ENCODE measurements at regions not wholly inside any gene's neighbourhood (a gene's known extent, or its start where the extent isn't known, plus 50 kb on each side); places are given as distances from the start of the nearest gene placed in this dataset.

DNA sequence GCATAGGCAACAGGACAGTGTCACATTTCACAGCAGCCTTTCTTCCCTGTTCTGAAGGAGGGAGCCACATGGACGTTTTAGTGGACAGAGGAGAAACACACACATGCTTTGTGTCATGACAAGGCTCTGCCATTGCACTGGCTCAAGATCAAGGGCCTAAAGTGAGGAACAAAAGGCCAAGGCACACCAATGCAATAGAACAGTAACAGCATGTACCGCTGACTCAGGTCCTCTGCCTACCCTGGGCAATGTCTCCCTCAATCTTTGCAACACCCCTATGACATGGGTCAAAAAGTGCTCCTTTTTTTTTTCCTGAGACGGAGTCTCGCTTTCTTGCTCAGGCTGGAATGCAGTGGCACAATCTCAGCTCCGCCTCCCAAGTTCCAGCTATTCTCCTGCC is 57.8 kb upstream of the SDK1 start:
- Histone ChIP-seq H3K9me3 (no peaks in the 10 kb centered on the region), H3K27me3 (no peaks in the 10 kb centered on the region), H3K4me3 (no peak overlapping the region), H3K36me3 (no peaks in the 10 kb centered on the region), H3K27ac (no peak overlapping the region), H3K4me1 (no peaks in the 10 kb centered on the region)
- TF ChIP-seq, protein P1, sequence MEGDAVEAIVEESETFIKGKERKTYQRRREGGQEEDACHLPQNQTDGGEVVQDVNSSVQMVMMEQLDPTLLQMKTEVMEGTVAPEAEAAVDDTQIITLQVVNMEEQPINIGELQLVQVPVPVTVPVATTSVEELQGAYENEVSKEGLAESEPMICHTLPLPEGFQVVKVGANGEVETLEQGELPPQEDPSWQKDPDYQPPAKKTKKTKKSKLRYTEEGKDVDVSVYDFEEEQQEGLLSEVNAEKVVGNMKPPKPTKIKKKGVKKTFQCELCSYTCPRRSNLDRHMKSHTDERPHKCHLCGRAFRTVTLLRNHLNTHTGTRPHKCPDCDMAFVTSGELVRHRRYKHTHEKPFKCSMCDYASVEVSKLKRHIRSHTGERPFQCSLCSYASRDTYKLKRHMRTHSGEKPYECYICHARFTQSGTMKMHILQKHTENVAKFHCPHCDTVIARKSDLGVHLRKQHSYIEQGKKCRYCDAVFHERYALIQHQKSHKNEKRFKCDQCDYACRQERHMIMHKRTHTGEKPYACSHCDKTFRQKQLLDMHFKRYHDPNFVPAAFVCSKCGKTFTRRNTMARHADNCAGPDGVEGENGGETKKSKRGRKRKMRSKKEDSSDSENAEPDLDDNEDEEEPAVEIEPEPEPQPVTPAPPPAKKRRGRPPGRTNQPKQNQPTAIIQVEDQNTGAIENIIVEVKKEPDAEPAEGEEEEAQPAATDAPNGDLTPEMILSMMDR (IDR thresholded peaks at IDR 0.05), result no peak
- ATAC-seq (no peak), DNase-seq (no peak)
- intact Hi-C loops (cut with DNase I), result no loop called here

DNA sequence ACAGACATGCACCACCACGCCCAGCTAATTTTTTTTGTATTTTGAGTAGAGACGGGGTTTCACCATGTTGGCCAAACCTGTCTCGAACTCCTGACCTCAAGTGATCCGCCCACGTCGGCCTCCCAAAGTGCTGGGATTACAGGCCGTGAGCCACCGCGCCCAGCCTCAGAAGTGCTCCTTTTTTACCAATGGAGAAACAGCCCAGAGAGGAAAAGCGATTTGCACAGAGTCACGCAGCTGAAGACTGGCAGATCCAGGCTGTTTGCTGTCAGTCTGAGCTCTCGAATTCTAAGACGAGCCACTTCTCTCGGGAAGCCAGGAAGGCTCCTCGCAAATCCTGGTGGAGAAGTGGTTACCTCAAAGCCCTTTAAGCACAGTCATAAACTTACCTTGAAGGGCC is 57.4 kb upstream of the SDK1 start:
- Histone ChIP-seq H3K4me1 (no peaks in the 10 kb centered on the region), H3K36me3 (no peaks in the 10 kb centered on the region), H3K4me3 (no peak overlapping the region), H3K9me3 (no peaks in the 10 kb centered on the region), H3K27me3 (no peaks in the 10 kb centered on the region), H3K27ac (no peak overlapping the region)
- intact Hi-C loops (cut with DNase I), result no loop called here
- ATAC-seq (no peak), DNase-seq (no peak)
- TF ChIP-seq, protein P1 (IDR thresholded peaks at IDR 0.05), result no peak

DNA sequence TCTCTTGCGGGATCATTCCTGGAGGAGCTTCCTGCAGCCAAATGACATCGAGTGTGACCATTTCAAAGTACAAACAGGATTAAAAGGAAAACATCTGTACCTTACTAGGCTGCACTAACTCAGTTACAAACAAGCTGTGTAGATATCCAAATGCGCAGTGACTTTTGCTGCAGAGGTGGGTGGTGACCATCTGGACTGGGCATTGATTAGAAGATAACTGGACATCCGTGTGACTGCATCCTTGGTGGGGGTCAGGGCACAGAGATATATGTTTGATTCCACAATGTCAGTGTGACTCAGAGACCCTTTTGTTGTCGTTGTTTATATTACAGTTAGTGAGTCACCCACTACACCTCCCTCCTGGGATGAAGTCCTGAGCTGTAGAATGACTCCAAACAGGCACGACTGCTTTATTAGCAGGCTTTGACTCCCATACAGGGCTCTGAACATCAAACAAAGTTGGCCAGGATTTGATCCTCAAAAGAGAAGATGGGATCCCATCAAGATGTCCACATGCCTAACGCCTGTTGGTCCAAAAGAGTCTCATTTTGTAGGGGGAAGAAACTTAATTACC is 56.7 kb upstream of the SDK1 start:
- no peaks in the 10 kb centered on the region for H3K27me3 ChIP-seq
- no peak for DNase-seq
- TF ChIP-seq, protein P1 (IDR thresholded peaks at IDR 0.05), result no peak
- no peaks in the 10 kb centered on the region for H3K36me3 ChIP-seq
- H3K9me3 ChIP-seq, result no peaks in the 10 kb centered on the region
- no peak overlapping the region for H3K27ac ChIP-seq
- no peak for ATAC-seq
- no peaks in the 10 kb centered on the region for H3K4me1 ChIP-seq
- intact Hi-C loops (cut with DNase I), result no loop called here
- no peak overlapping the region for H3K4me3 ChIP-seq

DNA sequence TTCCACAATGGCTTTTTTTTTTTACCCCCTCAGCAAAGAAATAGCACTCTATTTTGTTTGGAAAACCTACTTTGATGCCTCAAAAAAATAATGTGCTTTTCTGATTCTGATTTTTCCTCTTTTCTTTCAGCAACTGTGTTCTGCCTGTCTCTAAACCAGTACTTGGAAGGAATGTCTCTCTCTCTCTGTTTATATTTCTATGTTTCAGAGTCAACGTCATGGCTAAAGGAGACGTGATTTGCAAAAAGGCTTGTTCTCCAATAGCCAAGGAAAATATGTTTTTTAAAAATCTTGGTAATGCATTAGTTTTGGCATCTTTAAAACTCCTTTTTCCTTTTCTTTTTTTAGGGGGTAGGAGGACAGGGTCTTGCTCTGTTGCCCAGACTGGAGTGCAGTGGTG is 56.0 kb upstream of the SDK1 start:
- DNase-seq, result no peak
- Histone ChIP-seq H3K27ac (no peak overlapping the region), H3K9me3 (no peaks in the 10 kb centered on the region), H3K27me3 (no peaks in the 10 kb centered on the region), H3K4me1 (no peaks in the 10 kb centered on the region), H3K4me3 (no peak overlapping the region), H3K36me3 (no peaks in the 10 kb centered on the region)
- ATAC-seq, result no peak
- intact Hi-C loops (cut with DNase I), result no loop called here
- TF ChIP-seq, protein P1 (IDR thresholded peaks at IDR 0.05), result no peak

DNA sequence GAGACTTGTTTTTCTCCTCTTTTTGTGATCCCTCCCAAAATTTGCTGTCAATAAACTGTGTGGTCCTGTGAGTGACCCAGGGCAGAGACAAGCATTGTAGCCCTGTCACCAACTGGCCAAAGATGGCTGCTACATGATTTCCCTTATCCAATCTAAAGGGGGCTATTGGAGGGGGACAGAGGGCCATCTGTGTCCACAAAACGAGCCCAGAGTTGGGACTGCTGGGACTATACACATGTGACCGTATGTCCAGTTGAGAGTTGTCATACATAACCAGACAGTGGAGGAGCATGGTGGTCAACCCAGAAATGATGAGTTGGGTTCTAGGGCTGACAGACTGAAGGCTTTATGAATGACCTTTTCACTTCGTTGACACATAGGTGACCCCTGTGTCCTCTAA is 55.3 kb upstream of the SDK1 start:
- Histone ChIP-seq H3K36me3 (no peaks in the 10 kb centered on the region), H3K4me3 (no peak overlapping the region), H3K27me3 (no peaks in the 10 kb centered on the region), H3K9me3 (no peaks in the 10 kb centered on the region), H3K27ac (no peak overlapping the region), H3K4me1 (no peaks in the 10 kb centered on the region)
- intact Hi-C loops (cut with DNase I), result no loop called here
- TF ChIP-seq, protein P1 (IDR thresholded peaks at IDR 0.05), result no peak
- DNase-seq (no peak), ATAC-seq (no peak)

DNA sequence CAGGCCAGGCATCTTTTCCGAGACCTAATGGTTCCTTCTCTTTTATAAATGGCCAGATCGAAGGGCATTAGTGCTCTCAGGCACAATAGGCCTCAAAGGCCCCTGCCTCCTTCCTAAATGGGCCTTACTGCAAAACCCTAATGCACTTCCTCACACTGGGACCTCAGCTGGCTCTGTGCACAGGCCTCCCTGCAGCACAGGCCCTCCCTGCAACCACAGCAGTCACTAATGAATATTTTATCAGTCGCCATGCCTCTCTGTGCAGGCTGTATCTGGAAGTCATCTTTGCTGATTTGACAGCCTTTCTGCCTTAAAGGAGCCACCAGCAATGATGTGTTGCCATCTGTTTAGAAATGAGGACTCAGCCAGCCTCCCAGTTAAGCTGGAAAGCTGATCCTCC is 54.9 kb upstream of the SDK1 start:
- no peak overlapping the region for H3K27ac ChIP-seq
- DNase-seq (no peak), ATAC-seq (no peak)
- TF ChIP-seq, protein P1 (IDR thresholded peaks at IDR 0.05), result no peak
- H3K4me1 ChIP-seq, result no peaks in the 10 kb centered on the region
- no peaks in the 10 kb centered on the region for H3K27me3 ChIP-seq
- no peak overlapping the region for H3K4me3 ChIP-seq
- intact Hi-C loops (cut with DNase I), result no loop called here
- H3K9me3 ChIP-seq, result no peaks in the 10 kb centered on the region
- no peaks in the 10 kb centered on the region for H3K36me3 ChIP-seq

Data from upper lobe of right lung (tissue), 1 donor.